Activated T-helper 9 cell treated with anti-CD3 and anti-CD28 coated beads, Interleukin-2, amount 50 U/mL, for 16 hours (primary cell): ENCODE measurements at regions not wholly inside any gene's neighbourhood (a gene's known extent, or its start where the extent isn't known, plus 50 kb on each side); places are given as distances from the start of the nearest gene placed in this dataset.
A peak's percentile ranks its signal among the peaks of the same experiment; 100 is the strongest.

Experiments used
- DNase-seq: peaks from one replicate; pipeline ENCODE4 v3.0.0-alpha.2; 2020; ENCODE audit warnings: low read depth

DNA sequence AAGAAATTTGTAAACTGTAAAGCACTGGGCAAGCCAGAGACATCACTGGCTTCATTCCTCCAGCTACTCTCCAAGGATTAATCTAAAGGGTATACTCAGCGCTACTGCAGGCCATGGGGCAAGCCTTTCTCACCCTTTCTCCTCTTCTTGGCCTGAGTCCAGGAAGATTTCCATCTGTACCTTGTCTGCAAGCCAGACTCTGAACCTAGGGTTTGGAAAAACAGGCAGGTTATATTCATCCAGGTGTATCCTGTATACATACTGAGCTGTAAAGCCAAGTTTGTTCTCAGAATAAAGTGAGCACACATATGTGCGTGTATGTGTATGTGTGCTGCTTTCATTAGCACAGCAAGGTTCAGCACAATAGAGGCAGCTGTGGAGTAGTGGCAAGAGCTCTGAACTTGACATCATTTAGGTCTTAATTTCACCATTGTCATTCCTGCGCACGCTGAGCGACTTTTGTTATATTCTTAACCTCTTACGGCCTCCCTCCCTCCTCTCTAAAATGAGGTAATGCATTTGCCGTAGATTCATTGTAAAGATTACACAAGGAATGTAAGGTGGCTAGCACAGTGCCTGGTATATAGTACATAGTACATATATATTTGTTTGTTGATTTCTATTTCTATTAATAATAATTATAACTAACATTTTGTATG, 128.1 kb upstream of the JUN start:
- no peak for DNase-seq

DNA sequence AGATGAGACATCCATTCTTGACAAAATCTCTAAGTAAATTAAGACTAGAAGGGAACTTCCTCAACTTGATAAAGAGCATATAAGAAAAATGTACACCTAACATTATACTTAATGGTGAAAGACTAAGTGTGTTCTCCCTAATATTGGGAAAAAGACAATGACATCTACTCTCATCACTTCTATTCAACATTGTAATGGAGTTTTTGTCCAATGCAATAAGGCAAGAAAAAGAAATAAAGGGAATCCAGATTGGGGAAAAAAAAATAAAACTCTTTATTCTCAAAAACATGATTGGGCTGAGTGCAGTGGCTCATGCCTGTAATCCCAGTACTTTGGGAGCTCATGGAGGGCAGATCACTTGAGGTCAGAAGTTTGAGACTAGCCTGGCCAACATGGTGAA, 131.1 kb upstream of the JUN start:
- DNase-seq = no peak

DNA sequence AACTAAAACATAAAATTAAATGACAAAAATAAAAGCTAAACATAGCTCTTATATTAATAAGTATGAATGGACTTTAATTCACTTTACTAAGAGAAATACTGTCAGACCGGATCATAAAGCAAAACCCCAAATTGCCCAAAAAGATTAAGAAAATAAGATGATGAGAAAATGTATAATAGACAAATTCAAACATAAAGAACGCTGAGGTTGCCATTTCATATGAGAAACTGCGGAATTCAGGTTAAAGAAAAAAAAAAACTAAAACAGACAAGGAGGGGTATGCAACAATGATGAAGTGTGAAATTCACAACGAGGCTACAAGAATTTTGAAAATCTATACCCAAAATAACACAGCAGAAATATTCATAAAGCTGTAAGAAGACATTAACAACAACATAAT, 133.6 kb upstream of the JUN start:
- no peak for DNase-seq

DNA sequence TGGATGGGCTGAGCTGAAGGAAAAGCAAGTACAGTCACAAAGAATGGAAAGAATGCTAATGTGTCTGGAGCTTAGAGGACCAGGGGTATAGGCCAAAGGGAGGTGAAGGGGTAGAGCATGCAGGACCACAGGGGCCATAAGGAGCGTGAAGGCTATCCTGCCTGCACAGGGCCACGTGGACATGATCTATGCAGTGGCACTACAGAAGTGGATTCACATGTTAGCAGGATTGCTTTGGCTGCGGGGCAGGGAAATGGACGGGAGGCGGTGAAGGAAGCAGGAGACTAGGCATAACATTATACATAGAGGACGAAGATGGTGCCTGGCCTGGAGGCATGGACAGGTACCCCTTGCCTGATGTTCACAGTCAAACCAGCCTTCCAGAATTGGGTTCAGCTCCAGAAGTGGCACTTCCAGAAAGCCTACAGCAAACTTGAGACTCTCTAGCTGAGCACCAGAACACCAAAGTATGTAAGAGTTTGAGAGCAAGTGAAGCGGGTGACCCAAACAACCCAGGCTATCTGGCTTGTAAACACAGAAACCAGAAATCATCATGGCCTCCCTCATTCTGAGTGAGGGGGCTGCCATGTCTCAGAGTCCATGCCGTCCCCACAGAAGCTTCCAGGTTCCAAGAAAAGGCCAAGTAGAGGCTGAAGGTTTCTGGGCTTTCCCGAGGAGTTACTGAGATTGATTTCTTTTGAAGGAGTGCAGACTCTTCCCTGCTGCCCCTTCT, 135.5 kb upstream of the JUN start:
- no peak for DNase-seq

DNA sequence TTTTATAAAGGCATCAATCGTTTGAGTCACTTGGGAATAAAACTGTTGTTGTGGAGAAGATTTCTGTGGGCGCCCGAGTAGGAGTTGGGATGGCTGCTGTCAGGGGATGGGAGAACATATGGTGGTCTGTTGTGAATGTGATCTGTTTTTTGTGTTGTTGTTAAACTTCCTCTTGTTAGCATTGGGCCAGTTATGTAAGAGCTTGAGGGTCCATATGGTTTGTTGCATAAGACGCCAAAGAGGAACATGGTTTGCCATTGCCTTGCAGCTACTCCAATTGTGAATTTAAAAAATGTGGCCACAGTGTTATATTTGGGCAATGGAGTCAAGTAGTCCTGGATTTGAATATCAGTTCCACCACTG, 136.1 kb upstream of the JUN start:
- no peak for DNase-seq

DNA sequence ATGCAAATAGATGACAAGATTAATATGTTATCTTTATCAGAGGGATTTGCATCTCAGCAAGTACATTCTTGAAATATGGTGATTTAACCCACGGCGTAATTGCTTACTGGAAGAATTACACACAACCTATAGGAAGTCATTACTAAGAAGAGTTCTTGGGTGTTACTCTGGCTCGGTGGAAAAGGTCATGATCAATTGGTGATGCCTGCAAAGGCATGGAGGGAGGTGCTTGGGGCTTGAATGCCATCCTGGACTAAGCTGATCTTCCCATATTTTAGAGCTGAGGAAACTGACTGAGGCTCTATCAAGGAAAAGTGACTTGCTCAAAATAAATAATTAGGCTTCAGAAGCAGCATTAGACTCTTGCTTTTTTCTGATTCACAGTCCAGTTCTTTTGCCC, 137.5 kb upstream of the JUN start:
- DNase-seq = no peak

DNA sequence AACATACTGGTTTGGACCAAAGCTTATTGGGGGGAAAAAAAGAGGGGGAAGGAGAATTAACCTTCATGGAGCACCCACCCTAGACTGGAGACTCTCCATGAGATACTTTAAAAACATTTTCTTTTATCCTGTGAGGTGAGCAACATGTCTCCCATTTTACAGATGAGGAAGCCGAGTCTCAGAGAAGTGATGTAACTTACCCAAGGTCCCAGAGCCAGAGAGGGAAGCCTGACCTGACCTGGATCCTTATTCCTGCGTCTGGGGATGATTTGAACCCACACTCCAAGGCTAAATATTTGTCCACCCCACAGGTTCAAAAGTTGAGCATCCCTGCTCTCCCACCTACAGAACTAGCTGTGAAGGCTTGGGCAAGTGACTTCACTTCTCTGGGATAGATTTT, 137.9 kb upstream of the JUN start:
- no peak for DNase-seq

DNA sequence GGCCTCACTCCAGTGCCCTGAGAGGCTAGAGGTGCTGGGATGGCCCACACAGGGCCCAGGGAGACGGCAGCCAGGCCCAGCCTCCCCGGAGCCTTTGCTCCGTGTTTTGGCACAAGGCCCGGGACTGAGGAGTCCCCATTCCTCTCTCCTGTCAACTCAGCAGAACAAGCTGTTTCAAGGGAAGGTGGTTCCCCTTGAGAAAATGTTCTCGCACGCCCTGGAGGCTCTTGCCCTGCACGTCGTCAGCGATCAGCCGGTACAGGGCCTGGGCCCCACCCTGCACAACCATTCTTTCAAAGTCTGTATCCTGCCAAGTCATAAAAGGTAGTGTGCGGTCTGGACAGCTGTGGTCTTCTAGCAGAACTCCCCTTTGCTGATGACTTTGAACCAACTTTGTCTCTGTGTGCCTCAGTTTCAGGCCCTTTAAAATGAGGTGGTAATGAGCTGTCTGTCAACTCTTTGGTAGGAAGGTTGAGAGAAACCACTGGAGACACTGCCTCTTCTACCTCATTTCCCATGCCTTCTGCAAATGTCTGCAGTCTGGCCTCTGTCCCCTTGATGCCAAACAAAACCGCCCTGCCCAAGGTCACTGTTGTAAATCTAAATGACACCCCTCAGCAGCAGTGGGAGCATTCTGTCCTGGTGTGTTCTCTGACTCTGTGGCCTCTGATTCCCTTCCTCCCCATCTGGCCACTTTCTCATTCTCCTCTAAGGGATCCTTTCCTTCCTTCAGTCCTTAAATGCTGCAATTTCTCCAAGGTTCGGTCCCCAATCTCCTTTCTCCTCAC, 138.6 kb upstream of the JUN start:
- no peak for DNase-seq

DNA sequence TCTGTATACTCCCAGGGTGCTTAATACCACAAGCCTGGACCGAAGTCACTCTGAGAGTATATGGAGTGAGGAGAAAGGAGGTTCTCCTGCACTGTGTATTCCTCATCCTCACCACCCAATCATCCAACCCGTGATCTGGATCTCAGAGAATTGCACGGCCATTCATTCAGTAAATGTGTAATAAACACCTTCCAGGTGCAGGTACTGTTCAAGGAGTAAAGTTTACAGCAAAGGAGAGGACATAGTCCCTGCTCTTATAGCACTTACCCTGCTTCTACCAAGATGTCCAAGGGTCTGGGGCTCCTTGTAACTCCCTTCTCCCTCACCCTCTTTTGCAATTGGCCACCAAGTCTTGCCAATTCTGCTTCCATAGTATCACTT, 139.2 kb upstream of the JUN start:
- DNase-seq = no peak

DNA sequence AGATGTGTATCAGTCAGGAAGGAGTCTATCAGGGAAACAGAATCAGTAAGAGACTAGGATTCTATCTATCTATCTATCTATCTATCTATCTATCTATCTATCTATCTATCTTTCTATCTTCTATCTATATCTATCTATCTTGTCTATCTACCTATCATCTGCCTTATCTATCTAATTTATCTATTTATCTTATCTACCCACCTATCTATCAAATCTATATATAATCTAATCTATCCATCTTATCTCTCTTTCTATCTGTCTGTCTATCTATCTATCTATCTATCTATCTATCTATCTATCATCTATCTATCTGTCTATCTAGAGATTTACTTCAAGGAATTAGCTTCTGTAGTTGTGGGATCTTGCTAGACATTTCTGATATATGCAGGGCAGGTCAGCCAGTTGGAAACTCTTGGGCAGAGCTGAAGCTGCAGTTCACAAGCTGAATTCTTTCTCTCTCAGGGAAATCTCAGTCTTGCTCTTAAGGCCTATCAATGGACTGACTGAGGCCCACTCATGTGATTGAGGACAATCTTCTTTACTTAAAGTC, 140.2 kb upstream of the JUN start:
- no peak for DNase-seq

DNA sequence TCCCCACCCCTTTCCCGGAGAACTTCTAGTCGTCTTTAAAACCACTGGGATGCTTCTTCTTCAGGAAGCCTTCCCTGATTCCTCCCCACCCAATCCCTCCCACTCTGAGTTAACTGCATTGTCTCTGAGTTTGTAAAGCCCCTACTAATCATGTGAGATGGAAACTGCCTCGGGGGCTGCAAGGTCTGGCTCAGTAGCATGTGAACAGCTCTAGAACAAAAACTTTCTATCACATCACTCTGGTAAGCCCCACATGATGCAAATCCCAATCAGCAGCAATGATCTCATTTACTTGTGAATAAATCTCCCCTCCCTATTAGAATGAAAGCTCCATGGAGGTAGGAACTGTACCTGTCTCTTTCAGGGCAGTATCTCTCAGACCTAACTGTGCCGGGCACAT, 141.0 kb upstream of the JUN start:
- DNase-seq = no peak

DNA sequence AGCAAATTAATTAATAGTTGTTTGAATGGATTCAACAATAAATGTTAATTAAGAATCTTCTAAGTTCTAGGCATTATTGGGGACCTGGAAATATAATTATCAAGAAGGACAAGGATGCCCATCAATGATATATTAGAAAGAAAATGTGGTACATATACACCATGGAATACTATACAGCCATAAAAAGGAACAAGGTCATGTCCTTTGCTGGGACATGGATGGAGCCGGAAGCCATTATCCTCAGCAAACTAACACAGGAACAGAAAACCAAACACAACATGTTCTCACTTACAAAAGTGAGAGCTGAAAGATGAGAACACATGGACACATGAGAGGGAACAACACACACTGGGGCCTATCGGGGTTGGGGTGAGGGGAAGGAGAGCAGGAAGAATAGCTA, 141.4 kb upstream of the JUN start:
- DNase-seq = no peak

DNA sequence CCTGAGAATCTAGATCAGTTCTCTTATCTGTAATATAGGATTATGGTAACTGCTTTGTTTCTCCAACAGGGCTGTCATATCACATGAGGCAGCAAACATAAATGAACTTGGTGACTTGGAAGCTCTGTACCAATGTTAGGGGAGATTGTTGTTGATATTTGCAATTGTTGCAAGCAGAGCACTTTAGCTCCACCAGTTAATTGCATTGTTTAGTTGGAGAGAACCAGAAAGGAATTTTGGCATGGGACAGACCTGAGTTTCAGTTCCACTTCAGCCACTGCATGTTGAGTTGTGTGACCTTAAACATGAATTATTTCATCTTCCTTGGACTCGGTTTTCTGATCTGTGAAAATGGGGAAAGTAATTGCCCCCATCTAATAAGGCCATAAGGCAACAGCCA, 142.3 kb upstream of the JUN start:
- no peak for DNase-seq

DNA sequence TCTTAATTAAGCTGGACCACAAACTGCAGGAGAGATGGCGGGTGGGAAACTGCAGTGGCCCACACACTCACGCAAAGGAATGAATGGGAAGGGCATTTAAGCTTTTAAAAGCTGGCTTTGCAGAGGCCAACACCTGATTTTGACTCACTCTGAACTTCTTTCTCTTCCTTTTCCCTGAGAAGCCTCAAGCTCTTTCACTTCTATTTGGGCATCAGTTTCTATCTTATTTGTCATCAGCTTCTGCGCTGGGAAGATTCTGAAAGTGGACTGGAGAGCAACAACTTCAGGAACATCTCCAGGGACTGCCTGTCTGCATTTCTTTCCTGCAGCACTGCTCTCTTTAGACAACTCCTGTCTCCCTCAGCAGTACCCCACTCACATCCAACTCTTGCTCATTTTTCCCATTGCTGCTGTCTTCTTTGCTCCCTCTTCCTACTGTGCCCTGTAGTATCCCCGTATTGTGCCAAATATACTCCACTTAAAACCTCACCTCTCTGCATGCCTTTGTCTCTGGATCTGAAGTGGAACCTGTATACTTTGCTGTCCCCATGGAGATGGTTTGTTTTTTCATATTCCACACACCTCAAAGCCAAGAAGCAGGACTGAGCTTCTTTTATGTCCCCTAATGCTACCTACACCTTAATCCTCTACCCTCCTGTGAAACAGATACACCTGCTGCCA, 143.3 kb upstream of the JUN start:
- DNase-seq = no peak

DNA sequence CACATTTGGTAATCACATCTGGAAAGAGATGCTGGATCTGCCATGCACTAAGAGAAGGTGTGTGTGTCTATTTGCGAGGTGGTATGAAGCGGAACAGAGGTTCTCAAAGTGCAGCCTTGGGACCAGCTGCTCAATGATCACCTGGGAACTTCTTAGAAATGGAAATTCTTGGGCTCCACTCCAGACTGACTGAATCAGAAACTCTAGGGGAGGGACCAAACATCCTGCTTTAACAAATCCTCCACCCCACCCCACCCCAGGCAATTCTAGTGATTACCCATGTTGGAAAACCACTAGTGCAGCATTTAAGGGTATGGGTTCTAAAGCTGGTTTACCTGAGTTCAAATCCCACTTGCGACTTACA, 143.9 kb upstream of the JUN start:
- DNase-seq = no peak

DNA sequence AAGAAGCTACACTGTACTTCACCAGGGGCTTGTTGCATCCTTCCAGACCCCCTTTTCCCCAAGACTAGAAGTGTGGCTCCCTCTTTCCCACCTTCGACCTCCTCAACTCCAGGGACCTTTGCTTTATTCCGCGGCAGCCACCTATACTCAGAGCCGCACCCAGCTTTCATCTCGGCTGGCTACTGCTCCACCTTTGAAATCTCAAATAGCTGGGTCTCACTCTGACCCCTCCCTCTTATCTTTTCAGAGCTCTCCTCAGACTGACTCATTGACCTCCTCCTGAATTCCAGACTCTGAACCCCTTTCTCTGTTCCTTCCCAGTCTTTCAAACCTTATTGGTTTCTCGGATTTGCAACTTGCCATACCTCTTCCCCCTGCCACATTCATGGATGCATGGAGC, 144.7 kb upstream of the JUN start:
- no peak for DNase-seq

DNA sequence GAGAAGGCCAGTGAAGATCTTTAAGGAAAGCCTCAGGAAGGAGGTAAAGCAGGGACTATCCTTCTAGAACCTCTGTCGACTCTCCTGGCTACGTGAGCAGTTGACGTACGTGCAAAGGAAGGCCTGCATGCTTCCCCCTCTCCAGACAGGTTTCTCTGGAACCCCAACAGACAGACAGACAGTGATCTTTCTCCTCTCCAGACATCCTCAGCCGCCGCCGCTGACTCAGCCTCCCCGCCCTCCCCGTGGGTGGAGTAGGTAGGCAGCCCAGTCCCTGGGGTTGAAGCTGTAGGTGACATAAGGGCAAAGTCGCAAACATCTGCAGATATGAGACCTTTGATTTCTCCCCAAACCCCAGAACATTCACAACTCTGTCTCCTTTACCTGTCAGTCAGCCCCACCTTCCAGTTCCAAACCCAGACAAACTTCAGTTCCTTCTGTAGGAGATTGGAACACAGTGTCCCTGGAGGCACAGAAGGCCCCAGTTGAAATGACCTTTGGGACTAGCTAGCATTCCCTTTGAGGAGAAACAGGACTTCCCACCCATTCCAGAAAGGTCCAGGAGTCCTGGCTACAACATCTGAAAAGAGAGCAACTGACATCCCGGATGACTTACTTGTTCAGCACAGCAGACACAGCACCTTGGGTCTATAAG, 146.0 kb upstream of the JUN start:
- DNase-seq = peak; percentile 68

DNA sequence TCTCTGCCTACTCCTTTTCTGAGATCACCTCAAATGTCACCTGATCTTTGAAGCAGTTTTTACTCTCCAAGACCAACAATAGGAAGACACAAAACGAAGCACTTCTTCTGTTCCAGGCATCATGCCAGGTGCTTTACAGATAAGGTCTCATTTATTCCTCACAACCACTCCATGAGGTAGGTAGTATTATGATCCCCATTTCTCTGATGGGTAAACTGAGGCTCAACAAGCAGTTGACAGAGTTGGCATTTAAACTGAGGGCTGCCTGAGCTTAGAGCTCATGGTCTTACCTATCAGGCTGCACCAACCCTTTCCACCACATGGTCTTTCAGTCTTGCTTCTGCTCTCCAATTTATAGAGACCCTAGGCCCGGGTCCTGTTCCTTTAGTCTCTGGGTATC, 147.2 kb upstream of the JUN start:
- DNase-seq = no peak

DNA sequence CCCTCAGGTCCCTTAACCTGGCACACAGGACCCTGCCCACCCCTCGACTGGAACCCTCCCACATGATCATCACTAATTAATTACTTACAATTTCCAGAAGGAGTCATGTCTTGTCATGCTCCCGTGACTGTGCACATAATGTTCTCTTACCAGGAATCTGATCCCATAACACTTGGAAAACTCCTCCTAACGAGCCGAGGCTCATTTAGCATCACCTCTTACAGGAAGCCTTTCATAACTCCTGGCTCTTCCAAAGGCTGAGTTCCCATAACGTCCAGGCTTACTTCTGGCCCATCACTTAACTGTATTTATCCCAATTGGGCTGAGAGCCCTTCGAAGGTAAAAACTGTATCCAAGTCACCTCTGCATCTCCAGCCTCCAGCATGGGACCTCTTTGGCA, 147.9 kb upstream of the JUN start:
- DNase-seq = no peak

DNA sequence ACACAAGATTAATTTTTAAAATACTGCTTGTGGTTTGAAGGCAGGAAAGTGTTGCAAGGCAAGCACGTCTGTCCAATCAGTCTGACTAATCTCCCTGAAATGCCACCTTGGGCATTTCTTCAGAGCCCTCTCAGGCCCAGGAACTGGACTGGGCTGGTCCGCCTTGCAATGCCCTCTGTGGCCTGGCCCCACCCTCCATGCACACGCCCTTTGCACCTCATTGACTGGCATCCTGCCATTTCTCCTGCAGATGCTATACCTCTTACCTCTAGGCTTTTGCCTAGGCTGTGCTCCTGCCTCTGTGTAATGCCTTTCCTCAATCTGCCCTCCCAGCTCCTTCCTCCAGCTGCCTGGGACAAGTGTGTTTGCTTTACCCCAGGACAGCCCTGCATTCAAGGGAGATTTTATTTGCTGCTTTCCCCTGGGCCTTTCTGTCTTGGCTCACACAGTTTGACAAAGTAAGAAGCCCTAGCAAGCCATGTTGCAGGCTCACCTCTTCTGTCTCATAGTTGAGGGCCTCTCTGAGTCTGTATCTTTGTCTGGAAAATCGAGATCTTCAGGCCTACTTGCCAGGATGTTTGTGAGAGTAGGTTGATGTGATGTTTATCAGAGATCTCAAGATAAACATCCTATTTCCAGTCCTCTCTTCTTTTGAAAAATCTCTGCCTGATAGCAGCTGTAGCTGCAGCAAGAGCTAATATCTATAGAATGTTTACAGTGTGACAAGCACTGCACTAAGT, 149.2 kb upstream of the JUN start:
- no peak for DNase-seq

DNA sequence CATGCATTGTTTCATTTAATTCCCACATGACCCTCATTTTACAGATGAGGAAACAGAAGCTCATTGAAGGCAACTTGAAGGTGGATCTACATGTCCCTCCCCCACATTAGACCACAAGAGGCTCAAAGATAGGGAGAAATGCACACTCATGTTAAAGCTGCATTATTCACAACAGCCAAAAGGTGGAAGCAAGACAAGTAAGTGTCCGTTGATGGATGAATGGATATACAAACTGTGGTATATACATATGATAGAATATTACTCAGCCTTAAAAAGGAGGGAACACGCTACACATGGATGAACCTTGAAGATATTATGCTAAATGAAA, 149.7 kb upstream of the JUN start:
- no peak for DNase-seq

DNA sequence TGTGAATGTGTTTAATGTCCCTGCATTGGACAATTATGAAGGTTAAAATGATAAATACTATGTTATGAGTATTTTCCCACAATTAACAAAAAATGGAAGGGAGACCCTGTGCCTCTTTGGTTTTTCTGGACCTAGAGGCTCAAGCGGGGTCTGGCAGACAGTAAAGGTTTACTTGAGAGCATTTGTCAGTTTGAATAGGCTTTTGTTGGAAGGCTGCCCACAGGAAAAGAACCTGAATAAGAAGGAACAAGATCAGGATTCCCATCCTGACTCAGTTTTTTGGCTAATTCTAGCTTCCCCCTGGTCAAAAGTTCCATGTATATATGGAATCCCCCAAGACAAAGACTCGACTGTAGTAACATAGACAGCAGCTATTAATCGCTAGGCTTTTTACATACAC, 150.9 kb upstream of the JUN start:
- no peak for DNase-seq
